Mesenteric fat pad (tissue), 1 donor: ENCODE measurements at regions not wholly inside any gene's neighbourhood (a gene's known extent, or its start where the extent isn't known, plus 50 kb on each side); places are given as distances from the start of the nearest gene placed in this dataset.
"Not testable (repeated sequence)": the region's sequence is repeated elsewhere in the genome, so short reads cannot be mapped to it uniquely, and the experiment has no call there.

Experiments used
- DNase-seq: peaks from one replicate; pipeline ENCODE4 v3.0.0-alpha.2; 2020; ENCODE audit warnings: low spot score
- donor health status: DM: yes; HTN: yes; CAD: no.

GRCh38 chr5:6321078-6321477, 57.3 kb downstream of the MED10 start:
- DNase-seq: no peak

DNA sequence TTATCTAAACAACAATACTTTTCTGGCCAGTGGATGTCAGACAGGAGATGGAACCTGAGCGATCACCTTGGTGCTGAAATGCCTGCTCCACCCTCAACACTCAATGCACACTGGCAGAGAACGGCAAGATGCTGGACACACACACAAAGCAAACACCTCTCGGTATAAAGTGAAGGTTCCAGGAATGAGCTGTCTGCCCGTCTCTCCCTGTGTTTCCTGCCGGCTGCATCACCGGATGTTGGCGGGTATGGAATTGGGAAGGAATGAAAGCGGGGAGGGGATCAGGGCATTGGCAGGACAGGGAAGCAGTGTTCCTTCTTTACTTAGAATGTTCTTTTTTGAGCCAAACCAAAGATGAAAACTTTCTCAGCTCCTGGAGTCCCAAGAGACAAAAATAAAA, 59.2 kb downstream of the MED10 start:
- no peak for DNase-seq

DNA sequence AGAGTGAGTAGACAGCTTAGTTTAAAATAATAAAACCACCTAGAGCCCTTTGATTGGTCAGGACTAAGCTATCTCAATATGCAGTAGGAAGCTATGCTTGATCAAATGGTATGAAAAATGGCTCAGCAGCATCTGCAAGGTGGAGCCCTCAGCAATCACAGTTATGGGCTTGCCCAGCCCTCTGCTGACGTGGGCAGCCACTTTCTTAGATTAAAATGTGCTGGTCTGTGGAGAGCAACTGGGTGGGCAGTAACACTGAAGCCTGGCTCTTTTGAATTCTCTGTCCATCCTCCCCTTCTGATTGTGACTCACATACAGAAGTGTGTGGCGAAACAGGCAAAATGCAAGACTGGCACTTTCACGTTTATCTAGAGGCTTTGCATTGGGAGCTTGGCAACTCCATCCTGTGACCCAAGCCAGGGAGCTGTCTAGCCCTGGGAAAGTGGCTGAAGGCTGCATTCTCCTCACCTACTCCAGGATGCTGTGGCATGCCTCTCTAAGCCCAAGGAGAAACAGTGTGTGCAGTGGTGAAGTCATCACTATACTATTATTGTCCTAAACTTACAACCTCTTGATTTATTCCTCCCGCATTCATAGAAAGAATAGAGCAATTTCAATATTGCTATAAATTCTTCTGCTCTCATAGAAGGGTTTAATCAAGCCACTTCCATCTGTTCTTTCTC, 61.1 kb downstream of the MED10 start:
- DNase-seq: no peak

DNA sequence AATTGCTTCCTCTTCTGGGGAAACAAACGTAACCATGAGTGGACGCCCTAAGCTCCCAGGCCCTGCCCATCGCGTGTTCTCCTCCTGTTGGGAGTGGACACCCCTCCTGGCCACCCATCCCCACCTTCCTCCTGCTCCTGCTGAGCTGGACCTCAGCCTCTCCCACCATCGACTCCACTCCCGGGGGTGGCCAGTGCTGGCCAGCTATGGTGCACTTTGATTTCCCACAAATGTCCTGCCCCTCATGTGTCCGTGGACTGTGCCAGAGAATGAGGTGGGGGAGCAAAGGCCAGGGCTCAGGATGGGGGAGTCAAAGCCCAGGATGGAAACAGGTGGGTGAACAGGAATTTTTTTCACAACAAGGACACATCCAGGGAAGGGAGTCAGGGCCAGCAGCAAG, 62.8 kb downstream of the MED10 start:
- DNase-seq: no peak

GRCh38 chr5:6311568-6312501, 66.5 kb downstream of the MED10 start:
- DNase-seq: no peak

DNA sequence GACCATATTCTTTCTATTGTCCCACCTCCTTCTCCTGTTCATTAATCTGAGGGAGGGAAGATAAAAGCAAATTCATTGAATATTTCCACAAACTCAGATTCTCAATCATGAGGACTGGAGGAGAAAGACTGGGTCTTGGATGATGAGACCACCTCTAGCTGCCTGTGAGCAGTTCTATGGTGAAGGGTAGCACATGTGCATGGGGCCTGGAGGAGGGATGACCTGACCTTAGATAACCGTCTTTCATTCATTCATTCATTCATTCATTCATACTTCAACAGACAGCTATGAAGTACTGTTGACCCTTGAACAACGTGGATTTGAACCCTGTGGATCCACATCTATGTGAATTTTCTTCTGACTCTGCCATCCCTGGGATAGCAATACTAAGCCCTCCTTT, 68.4 kb downstream of the MED10 start:
- DNase-seq: no peak

- no peak for DNase-seq
These were observed 69.7 kb downstream of the MED10 start for GRCh38 chr5:6308683-6309082.

DNA sequence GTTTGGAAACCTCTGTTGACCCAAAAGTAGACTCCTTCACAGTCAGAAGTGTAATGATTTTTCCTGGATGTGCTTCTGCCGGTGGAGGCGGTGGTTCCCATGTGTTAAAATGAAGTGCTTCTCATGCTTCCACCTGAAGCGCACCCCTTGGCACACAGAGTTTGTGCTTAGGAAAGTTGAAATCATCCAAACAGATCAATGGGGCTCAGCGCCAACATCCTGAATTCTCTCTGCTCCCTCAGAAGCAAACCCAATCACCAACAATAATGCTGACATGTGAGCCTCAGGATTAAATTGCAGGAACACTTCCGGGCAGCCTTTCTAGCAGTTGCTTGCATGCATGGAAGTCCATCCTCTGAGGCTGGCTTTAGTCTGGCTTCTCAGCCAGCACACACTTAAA, 71.0 kb downstream of the MED10 start:
- no peak for DNase-seq

GRCh38 chr5:6305853-6306252, 72.5 kb downstream of the MED10 start:
- DNase-seq: no peak

- DNase-seq: no peak
These were observed 75.7 kb downstream of the MED10 start for GRCh38 chr5:6302684-6303083.

DNA sequence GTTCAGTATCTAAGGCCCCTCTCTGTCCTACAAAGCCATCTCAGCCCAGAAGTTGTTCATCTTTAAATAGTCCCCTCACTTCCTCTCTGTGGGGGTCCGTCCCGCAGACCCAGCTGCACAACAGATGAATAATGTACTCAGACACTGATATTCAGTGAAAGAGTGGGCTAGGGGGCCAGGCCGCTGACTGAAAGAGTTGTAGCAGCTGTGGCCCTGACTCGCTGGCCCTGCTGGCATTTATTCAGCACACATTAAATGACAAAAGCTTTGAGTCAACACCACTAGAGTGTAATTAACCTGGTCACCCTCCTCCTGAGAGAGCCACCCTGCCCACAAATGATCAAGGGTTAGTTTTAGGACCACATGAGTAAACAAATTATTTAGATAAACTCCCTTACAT, 76.3 kb downstream of the MED10 start:
- no peak for DNase-seq

DNA sequence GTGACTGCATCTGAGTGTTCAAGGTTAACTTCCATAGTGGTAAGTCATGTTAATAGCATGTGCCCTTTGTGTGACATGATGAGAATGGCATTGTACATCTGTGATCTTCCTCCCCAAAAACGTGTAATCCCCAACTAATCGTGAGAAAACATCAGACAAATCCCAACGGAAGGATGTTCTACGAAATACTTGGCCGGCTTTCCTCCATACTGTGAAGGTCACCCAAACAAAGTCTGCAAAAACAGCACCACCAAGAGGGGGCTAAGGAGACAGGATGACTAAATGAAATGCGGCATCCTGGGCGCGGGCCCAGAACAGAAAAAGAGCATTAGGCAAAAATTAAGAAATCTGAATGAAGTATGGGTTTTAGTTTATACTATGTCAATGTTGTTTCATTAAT, 81.8 kb downstream of the MED10 start:
- no peak for DNase-seq

DNA sequence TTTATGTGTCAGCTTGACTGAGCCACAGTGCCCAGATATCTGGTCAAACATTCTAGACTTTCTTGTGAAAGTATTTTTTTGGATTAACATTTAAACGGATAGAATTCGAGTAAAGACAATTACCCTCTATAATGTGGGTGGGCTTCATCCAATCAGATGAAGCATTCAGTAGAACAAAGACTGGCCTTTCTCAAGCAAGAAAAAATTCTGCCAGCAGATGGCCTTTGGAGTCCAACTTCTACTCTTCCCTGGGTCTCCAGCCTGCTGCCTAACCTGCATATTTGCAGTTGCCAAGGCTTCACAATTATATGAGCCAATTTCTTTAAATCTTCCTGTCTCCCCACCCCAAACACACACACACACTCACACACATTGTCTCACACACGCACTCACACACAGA, 86.4 kb downstream of the MED10 start:
- DNase-seq: no peak

DNA sequence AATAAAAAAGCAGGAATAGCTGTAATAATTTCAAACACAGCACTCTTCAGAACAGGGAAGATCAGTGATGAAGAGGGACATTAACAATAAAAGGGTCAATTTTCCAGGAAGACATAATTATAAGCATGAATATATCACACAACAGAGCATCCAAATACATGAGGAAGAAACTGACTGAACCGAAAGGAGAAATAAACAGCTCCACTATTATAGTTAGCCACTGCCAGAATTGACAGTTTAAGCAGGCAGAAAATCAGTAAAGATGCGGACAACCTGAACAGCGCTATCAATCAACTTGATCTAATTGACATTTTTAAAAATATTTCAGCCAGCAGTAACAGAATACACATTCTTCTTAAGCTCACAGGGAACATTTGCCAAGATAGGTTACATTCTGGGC, 89.1 kb downstream of the MED10 start:
- DNase-seq: no peak

- DNase-seq: no peak
These were observed 91.2 kb downstream of the MED10 start for GRCh38 chr5:6287176-6287575.

DNA sequence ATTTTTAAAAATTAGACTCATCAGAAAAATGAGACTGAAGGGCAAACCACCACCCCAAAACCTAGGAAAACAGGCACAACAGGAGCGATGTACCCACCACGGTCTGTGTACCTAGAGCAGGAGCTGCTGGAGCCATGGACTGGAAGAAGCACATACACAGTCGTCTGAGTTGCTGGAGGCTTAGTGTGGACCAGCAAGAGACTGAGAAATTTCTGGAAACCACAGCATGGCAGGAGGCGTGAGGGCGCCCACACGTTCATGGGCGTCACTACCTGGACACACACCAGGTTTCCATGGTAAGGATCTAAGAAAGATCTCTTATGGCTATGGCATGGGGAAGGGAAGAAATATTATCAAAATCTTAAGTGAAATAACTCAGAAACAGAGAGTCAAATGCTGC, 91.9 kb downstream of the MED10 start:
- no peak for DNase-seq

DNA sequence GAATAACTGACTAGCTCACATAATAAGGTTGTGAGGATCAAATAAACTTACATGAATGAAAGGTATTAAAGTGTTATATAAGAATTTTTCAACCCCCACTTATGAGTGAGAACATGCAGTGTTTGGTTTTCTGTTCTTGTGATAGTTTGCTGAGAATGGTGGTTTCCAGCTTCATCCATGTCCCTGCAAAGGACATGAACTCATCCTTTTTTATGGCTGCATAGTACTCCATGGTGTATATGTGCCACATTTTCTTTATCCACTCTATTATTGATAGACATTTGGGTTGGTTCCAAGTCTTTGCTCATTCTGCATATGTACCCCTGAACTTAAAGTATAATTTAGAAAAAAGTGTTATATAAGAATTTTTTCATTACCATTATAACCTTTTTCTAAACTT, 93.9 kb downstream of the MED10 start:
- DNase-seq: not testable (repeated sequence)

DNA sequence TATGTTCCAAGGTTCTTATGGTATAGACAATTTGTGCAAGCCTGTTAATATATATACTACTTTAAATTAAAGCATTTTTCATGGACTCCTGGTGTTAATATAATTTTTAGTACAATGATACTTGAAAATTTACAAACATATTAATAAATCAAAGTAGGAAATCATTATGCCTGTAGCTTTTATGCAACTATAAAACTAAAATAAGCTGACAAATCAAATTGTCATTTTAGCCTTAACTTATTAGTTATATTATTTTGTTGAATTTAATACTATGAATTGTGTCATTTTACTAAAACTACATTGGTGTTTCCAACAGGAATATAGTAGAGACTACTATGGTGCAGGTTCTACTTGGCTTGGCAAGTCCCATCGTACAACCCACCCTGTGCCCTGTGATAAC, 96.0 kb downstream of the MED10 start:
- DNase-seq: no peak

DNA sequence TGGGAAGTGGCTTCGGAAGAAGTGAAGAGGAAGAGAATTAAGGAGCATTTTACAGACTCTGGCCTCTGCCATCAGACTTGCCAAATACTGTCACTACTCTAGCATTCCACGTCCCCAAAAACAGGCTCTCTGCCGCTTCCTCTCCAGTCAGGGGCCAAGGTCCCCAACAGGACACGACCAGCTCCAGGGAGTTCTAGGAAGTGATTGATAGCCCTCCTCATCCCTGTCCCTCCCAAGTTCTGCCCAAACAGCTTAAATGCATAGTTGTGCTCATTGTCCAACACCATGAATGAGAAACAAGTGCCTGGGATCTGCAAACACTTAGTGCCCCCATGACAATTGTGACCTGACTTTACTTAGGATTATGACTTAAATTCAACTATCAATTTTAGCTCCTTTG, 96.5 kb downstream of the MED10 start:
- no peak for DNase-seq

GRCh38 chr5:6280425-6281100, 97.8 kb downstream of the MED10 start:
- no peak for DNase-seq

DNA sequence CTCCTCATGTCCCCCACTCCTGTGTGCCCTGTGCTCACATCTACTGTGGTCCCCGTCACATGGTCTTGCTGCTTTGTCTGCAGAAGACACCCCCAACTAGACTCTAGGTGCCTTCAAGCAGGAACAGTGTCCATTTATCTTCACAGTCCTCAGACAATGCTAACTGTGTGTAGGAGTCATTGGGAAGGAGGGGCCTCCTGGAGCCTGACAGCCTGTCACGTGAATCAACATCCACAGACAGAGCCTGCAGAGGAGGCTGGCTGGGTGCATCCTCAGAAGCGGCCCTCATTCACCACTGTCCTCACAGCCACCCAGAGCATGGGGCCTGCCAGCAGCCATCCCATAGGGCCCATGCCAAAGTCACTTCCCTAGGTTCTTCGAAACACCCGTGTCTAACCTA, 98.7 kb downstream of the MED10 start:
- no peak for DNase-seq

GRCh38 chr5:6274846-6275543, 103.4 kb downstream of the MED10 start:
- no peak for DNase-seq
